Muscle layer of colon (tissue), 2 donors: ENCODE measurements at regions not wholly inside any gene's neighbourhood (a gene's known extent, or its start where the extent isn't known, plus 50 kb on each side); places are given as distances from the start of the nearest gene placed in this dataset.
A peak's percentile ranks its signal among the peaks of the same experiment; 100 is the strongest.

Source experiments
- H3K27ac ChIP-seq: one replicate; pipeline ENCODE4 v1.7.0; 2013; ENCODE audit warnings: low read depth, mild to moderate bottlenecking, low read length, moderate library complexity
- H3K27me3 ChIP-seq, 2 donors: one replicate each; pipeline ENCODE4 v1.7.0; 2013; ENCODE audit warnings: low read length in 2 of 2, mild to moderate bottlenecking in 2 of 2; ENCODE audit not compliant: insufficient read depth in 2 of 2, control insufficient read depth in 1 of 2
- H3K36me3 ChIP-seq: one replicate; pipeline ENCODE4 v1.7.0; 2013; ENCODE audit warnings: mild to moderate bottlenecking, low read length; ENCODE audit not compliant: insufficient read depth
- H3K4me1 ChIP-seq: one replicate; pipeline ENCODE4 v1.7.0; 2013; ENCODE audit warnings: mild to moderate bottlenecking, low read length; ENCODE audit not compliant: insufficient read depth
- H3K4me3 ChIP-seq, 2 donors: one replicate each; pipeline ENCODE4 v1.7.0; 2013; ENCODE audit warnings: low read length in 2 of 2, low read depth in 1 of 2, mild to moderate bottlenecking in 1 of 2, moderate library complexity in 1 of 2
- H3K9ac ChIP-seq: one replicate; pipeline ENCODE4 v1.7.0; 2013; ENCODE audit warnings: low read length
- H3K9me3 ChIP-seq: one replicate; pipeline ENCODE4 v1.7.0; 2013; ENCODE audit warnings: mild to moderate bottlenecking, low read length
- donor health status: abdominal sarcoma.
- donor health status: Adenocarcinoma of cecum.

- Histone ChIP-seq H3K36me3 (no peaks in the 10 kb centered on the region), H3K9ac (no peak overlapping the region), H3K9me3 (no peaks in the 10 kb centered on the region), H3K4me3 (no peak overlapping the region), H3K4me1 (no peaks in the 10 kb centered on the region), H3K27me3 (no peaks in the 10 kb centered on the region), H3K27ac (no peak overlapping the region)
These were observed 235.4 kb downstream of the TXNL1 start for GRCh38 chr18:56402872-56403516.

GRCh38 chr18:56393870-56394269 lies 244.5 kb downstream of the TXNL1 start:
- no peak overlapping the region for H3K27ac ChIP-seq

GRCh38 chr18:56391931-56392590 lies 246.3 kb downstream of the TXNL1 start:
- no peak overlapping the region for H3K4me3 ChIP-seq
- no peaks in the 10 kb centered on the region for H3K36me3 ChIP-seq
- H3K27me3 ChIP-seq, result no peaks in the 10 kb centered on the region
- H3K4me1 ChIP-seq, result no peaks in the 10 kb centered on the region
- no peak overlapping the region for H3K9ac ChIP-seq
- H3K9me3 ChIP-seq, result no peaks in the 10 kb centered on the region
- no peak overlapping the region for H3K27ac ChIP-seq

More at GRCh38 chr18:56393870-56394269, 244.5 kb downstream of the TXNL1 start:
- Histone ChIP-seq H3K9me3 (no peaks in the 10 kb centered on the region), H3K4me1 (no peaks in the 10 kb centered on the region), H3K27me3 (no peaks in the 10 kb centered on the region), H3K9ac (no peak overlapping the region), H3K4me3 (no peak overlapping the region), H3K36me3 (no peaks in the 10 kb centered on the region)

DNA sequence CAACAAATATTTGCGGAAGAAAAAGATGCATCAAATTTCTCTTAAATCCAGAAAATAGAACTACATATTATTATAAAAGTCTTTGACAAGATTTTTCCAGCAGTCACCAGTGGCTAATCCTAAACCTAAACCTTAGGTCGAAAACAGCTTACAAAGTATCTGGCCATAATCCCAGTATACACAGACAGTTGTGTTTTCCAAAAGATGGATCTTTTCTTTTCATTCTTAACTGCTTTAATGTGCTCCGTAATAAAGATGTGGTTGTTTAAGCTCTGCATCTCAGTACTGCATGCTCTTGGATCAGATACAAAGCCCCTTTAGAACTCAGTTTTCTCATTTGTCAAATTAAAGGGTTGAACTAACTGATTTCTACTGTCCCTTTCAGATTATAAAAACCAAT lies 247.8 kb downstream of the TXNL1 start:
- Histone ChIP-seq H3K27me3 (no peaks in the 10 kb centered on the region), H3K9ac (no peak overlapping the region), H3K9me3 (no peaks in the 10 kb centered on the region), H3K36me3 (no peaks in the 10 kb centered on the region), H3K4me1 (no peaks in the 10 kb centered on the region), H3K27ac (no peak overlapping the region), H3K4me3 (no peak overlapping the region)

DNA sequence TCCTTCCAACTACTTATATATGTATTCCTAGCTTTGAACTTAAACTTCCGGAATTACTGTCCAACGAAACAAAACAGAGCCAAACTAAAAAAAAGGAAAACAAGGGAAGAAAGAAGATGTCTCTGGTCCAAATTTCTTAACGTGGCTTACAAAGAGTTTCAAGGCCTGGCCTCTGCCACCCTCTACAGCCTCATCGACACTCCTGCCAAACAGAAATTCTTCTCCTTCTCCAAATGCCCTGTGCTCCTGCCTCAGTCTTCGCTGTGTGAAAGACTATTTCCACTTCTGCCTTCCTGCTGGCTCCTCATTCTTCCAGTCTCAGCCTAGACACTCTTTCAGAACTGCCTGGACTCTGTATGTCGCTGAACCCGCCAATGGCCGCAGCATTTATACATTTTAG lies 249.2 kb downstream of the TXNL1 start:
- Histone ChIP-seq H3K4me3 (no peak overlapping the region), H3K4me1 (no peaks in the 10 kb centered on the region), H3K27me3 (no peaks in the 10 kb centered on the region), H3K27ac (no peak overlapping the region), H3K9me3 (no peaks in the 10 kb centered on the region), H3K36me3 (no peaks in the 10 kb centered on the region), H3K9ac (no peak overlapping the region)

DNA sequence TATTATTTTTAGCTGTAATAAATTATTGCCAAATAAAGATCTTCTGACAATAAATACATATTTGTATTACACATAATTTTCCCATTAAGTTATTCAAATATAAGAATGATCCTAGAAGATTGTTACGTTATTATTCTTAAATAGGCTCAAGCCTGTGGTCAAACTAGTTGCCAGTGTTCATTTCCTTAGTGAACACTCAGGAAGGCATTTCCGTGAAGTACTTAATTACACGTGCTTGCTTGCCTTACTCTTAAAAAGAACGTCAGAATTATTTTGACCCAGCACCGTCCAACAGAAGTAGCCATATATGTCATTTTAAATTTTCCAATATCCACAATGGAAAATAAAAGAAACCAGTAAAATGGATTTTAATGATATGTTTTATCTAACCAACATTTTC lies 249.8 kb downstream of the TXNL1 start:
- no peak overlapping the region for H3K27ac ChIP-seq
- no peaks in the 10 kb centered on the region for H3K27me3 ChIP-seq
- no peaks in the 10 kb centered on the region for H3K4me1 ChIP-seq
- no peak overlapping the region for H3K4me3 ChIP-seq
- no peaks in the 10 kb centered on the region for H3K9me3 ChIP-seq
- no peak overlapping the region for H3K9ac ChIP-seq
- H3K36me3 ChIP-seq, result no peaks in the 10 kb centered on the region

- Histone ChIP-seq H3K4me1 (no peaks in the 10 kb centered on the region), H3K27ac (no peak overlapping the region), H3K36me3 (no peaks in the 10 kb centered on the region), H3K4me3 (no peak overlapping the region), H3K9ac (no peak overlapping the region), H3K9me3 (no peaks in the 10 kb centered on the region), H3K27me3 (no peaks in the 10 kb centered on the region)
These were observed 251.5 kb downstream of the TXNL1 start for GRCh38 chr18:56386856-56387255.

DNA sequence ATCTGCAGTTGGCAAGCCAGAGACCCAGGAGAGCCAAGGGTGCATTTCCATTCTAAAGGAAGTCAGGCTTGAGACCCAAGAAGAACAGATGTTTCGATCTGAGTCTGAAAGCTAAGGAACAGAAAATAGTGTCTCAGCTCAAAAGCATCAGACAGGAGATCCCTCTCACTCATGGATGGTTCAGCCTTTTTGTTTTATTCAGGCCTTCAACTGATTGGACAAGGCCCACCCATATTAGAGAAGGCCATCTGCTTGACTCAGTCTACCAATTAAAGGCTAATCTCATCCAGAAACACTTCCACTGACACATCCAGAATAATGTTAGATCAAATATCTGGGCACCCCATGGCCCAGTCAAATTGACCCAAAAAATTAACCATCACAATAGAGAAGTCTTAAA lies 255.0 kb downstream of the TXNL1 start:
- Histone ChIP-seq H3K36me3 (no peaks in the 10 kb centered on the region), H3K4me3 (no peak overlapping the region), H3K9ac (no peak overlapping the region), H3K4me1 (no peaks in the 10 kb centered on the region), H3K27me3 (no peaks in the 10 kb centered on the region), H3K27ac (no peak overlapping the region), H3K9me3 (no peaks in the 10 kb centered on the region)

GRCh38 chr18:56382541-56382940 lies 255.9 kb downstream of the TXNL1 start:
- Histone ChIP-seq H3K36me3 (no peaks in the 10 kb centered on the region), H3K4me3 (no peak overlapping the region), H3K27me3 (no peaks in the 10 kb centered on the region), H3K27ac (no peak overlapping the region), H3K9ac (no peak overlapping the region), H3K9me3 (no peaks in the 10 kb centered on the region), H3K4me1 (no peaks in the 10 kb centered on the region)

DNA sequence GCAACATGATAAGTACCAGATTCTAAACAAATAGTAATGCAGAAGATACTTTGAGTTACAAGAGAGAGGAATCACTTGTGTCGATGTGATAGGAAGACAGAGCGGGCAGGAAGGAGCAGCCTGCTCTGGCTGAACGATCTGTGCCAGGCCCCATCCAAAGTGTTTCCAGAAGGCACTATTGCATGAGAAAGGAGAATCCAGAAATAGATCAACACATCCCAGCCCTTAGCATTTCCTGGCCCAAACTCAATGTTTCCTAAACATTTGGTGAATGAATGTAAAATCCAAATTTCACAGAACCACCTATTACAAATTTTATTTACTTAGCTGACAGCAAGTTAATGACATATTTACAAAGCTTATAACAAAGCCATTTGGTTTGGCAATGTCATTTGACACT lies 257.2 kb downstream of the TXNL1 start:
- Histone ChIP-seq H3K27ac (no peak overlapping the region), H3K4me3 (no peak overlapping the region), H3K9ac (no peak overlapping the region), H3K9me3 (no peaks in the 10 kb centered on the region), H3K4me1 (no peaks in the 10 kb centered on the region), H3K36me3 (no peaks in the 10 kb centered on the region), H3K27me3 (no peaks in the 10 kb centered on the region)

DNA sequence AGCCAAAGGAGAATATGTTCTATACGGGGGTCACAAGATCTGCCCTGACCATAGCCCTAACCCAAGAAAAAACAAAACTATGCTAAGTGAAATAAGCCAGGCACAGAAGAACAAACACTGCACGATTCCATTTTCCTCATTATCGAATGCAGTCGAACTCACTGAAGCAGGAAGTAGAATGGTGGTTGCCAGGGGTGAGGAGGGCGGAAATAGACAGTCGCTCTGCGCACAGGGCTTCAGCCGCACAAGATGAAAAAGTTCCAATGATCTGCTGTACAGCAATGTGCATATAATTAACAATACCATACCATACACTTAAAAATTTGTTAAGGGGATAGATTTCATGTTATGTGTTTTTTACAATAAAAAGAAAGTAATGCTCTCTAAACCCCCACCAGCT lies 257.7 kb downstream of the TXNL1 start:
- no peak overlapping the region for H3K4me3 ChIP-seq
- no peak overlapping the region for H3K27ac ChIP-seq
- H3K27me3 ChIP-seq, result no peaks in the 10 kb centered on the region
- H3K9me3 ChIP-seq, result no peaks in the 10 kb centered on the region
- no peaks in the 10 kb centered on the region for H3K36me3 ChIP-seq
- no peak overlapping the region for H3K9ac ChIP-seq
- no peaks in the 10 kb centered on the region for H3K4me1 ChIP-seq

GRCh38 chr18:56379256-56379655 lies 259.1 kb downstream of the TXNL1 start:
- Histone ChIP-seq H3K27me3 (no peaks in the 10 kb centered on the region), H3K27ac (no peak overlapping the region), H3K9me3 (no peaks in the 10 kb centered on the region), H3K36me3 (no peaks in the 10 kb centered on the region), H3K9ac (no peak overlapping the region), H3K4me1 (no peaks in the 10 kb centered on the region), H3K4me3 (peak overlapping the region in 1 of 2 donors; percentile 19)
